Lung (tissue), 11 donors: ENCODE measurements at regions not wholly inside any gene's neighbourhood (a gene's known extent, or its start where the extent isn't known, plus 50 kb on each side); places are given as distances from the start of the nearest gene placed in this dataset.

Source experiments
- ATAC-seq: fragments of 200-7000 bp; cut with Tn5 transposase; one replicate; pipeline ENCODE4 v1.9.1; 2020; ENCODE audit warnings: moderate number of reproducible peaks; ENCODE audit not compliant: insufficient read depth, low FRiP score
- DNase-seq, 3 donors: peaks; one replicate each; pipeline ENCODE4 v3.0.0-alpha.2; 2013 to 2017
- H3K27ac ChIP-seq, 2 donors: one replicate each; pipeline ENCODE4 v1.5.1; 2013; ENCODE audit warnings: mild to moderate bottlenecking in 2 of 2, moderate library complexity in 2 of 2, control low read depth in 1 of 2, inconsistent platforms in 1 of 2, low read depth in 1 of 2, low read length in 1 of 2
- H3K27me3 ChIP-seq, 3 donors: one replicate each; pipeline ENCODE4 v1.5.1; 2013; ENCODE audit warnings: low read length in 2 of 3; ENCODE audit not compliant: control insufficient read depth in 3 of 3, insufficient read depth in 3 of 3
- H3K36me3 ChIP-seq, 4 donors: one replicate each; pipeline ENCODE4 v1.5.1; 2013; ENCODE audit warnings: low read length in 4 of 4, mild to moderate bottlenecking in 1 of 4, moderate library complexity in 1 of 4; ENCODE audit not compliant: control insufficient read depth in 4 of 4, insufficient read depth in 4 of 4
- H3K4me1 ChIP-seq, 5 donors: one replicate each; pipeline ENCODE4 v1.5.1; 2013; ENCODE audit warnings: low read length in 5 of 5, mild to moderate bottlenecking in 2 of 5, moderate library complexity in 1 of 5; ENCODE audit not compliant: control insufficient read depth in 5 of 5, insufficient read depth in 5 of 5
- H3K4me3 ChIP-seq: one replicate; pipeline ENCODE4 v1.5.1; 2013; ENCODE audit warnings: mild to moderate bottlenecking, control low read depth, moderate library complexity
- H3K9ac ChIP-seq, 2 donors: one replicate each; pipeline ENCODE4 v1.5.1; 2013; ENCODE audit warnings: low read length in 2 of 2, control low read depth in 1 of 2; ENCODE audit not compliant: insufficient read depth in 1 of 2
- H3K9me3 ChIP-seq, 4 donors: one replicate each; pipeline ENCODE4 v1.5.1; 2013; ENCODE audit warnings: low read length in 3 of 4, mild to moderate bottlenecking in 1 of 4, moderate library complexity in 1 of 4; ENCODE audit not compliant: control insufficient read depth in 4 of 4, insufficient read depth in 3 of 4
- WGBS, 2 donors: extraction: QIAGEN DNeasy Blood & Tissue Kit; methylation state at CpG; one replicate each; pipeline ENCODE4 v1.1.7; 2013; 5-methylcytosine and 5-hydroxymethylcytosine counted together
- TF ChIP-seq, protein P1 (sequence below): IDR thresholded peaks from 2 replicates; pipeline ENCODE4 v1.5.1; 2012; ENCODE audit warnings: mild to moderate bottlenecking; ENCODE audit errors: control extremely low read depth, extremely low read depth
- donor health status: control.
- donor health status: control.
- donor health status: Bipolar disorder and iron deficiency.
- donor health status: healthy.
- donor health status: DM: yes; HTN: yes; CAD: no.

DNA sequence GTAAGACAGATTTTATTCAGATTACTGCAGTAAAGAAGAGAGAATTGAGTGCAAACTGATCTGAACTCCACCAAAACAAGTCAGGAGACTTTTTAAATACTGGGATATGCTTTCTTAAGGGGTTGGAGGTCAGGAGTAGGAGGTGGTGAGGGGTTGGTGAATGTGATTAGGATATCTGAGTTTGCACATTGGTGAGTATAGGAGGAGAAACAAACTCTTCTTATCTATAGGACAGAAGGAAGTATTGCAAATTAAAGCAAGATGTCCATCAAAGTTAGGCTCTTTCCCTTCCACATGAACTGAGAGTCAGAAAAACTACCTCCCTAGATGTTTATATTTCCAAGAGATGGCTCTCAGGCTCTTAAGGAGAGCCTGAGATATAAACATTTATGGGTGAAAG is 114.6 kb upstream of the HTR1E start:
- H3K36me3 ChIP-seq, result no peaks in the 10 kb centered on the region
- TF ChIP-seq, protein P1, sequence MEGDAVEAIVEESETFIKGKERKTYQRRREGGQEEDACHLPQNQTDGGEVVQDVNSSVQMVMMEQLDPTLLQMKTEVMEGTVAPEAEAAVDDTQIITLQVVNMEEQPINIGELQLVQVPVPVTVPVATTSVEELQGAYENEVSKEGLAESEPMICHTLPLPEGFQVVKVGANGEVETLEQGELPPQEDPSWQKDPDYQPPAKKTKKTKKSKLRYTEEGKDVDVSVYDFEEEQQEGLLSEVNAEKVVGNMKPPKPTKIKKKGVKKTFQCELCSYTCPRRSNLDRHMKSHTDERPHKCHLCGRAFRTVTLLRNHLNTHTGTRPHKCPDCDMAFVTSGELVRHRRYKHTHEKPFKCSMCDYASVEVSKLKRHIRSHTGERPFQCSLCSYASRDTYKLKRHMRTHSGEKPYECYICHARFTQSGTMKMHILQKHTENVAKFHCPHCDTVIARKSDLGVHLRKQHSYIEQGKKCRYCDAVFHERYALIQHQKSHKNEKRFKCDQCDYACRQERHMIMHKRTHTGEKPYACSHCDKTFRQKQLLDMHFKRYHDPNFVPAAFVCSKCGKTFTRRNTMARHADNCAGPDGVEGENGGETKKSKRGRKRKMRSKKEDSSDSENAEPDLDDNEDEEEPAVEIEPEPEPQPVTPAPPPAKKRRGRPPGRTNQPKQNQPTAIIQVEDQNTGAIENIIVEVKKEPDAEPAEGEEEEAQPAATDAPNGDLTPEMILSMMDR, result no peak
- H3K4me3 ChIP-seq, result no peak overlapping the region
- no peaks in the 10 kb centered on the region for H3K27me3 ChIP-seq
- ATAC-seq (no peak), DNase-seq (no peak)
- no peak overlapping the region for H3K27ac ChIP-seq
- no peaks in the 10 kb centered on the region for H3K4me1 ChIP-seq
- no peaks in the 10 kb centered on the region for H3K9me3 ChIP-seq
- H3K9ac ChIP-seq, result no peak overlapping the region

DNA sequence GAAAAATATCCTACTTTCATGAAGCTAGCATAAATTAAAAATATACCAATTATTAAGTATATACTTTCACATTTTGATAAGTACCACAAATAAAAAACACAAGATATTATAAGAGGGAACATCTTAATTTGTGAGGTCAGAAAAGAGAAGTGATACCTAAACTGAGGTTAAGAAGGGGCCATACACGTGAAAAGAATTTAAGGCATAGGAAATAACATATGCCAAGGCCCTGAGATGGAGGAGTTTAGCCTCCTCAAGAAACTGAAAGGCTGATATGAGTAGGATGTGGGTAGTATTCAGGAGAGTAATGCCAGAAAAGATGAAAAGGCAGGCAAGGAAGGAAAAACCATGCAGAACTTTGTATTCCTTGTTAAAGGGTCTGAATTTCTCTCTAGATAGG is 116.6 kb upstream of the HTR1E start:
- no peak overlapping the region for H3K9ac ChIP-seq
- H3K27ac ChIP-seq, result no peak overlapping the region
- H3K4me1 ChIP-seq, result no peaks in the 10 kb centered on the region
- 40 to 43% methylated on average over 1 of the region's 1 CpG for WGBS, 2 donors
- H3K9me3 ChIP-seq, result peaks cover 0 to 2% (median 0%) of the 10 kb centered on the region in 4 donors
- H3K4me3 ChIP-seq, result no peak overlapping the region
- no peaks in the 10 kb centered on the region for H3K36me3 ChIP-seq
- ATAC-seq (no peak), DNase-seq (no peak)
- H3K27me3 ChIP-seq, result no peaks in the 10 kb centered on the region
- TF ChIP-seq, protein P1, result no peak

DNA sequence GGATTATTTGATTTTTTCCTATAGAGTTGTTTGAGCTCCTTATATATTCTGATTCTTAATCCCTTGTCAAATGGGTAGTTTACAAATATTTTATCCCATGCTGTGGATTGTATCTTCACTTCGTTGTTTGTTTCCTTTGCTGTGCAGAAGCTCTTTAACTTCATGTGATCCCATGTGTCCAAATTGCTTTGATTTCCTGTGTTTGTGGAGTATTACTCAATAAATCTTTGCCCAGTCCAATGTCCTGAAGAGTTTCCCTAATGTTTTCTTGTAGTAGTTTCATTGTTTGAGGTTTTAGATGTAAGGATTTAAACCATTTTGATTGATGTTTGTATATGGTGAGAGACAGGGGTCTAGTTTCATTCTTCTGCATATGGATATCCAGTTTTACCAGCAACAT is 143.7 kb upstream of the HTR1E start:
- TF ChIP-seq, protein P1, result no peak
- Histone ChIP-seq H3K36me3 (no peaks in the 10 kb centered on the region), H3K4me1 (no peaks in the 10 kb centered on the region), H3K9me3 (peaks cover 0 to 6% (median 0%) of the 10 kb centered on the region in 4 donors), H3K9ac (no peak overlapping the region), H3K4me3 (no peak overlapping the region), H3K27ac (no peak overlapping the region), H3K27me3 (no peaks in the 10 kb centered on the region)
- DNase-seq (no peak), ATAC-seq (no peak)
- 58 to 76% methylated on average over 1 of the region's 1 CpG for WGBS, 2 donors

DNA sequence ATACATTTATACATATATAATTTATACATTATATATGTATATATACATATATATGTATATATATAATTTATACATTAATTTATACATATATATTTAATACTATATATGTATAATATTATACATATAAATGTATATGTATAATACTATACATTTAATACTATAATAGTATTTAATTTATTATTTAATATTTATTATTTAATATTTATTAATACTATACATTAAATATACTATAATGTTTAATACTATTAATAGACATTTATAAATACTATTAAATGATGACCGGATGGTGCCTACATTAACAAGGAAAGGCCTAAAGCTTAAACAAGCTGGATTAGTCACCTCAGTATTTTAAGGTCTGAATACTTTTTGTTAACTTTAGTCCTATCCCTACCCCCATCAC is 145.9 kb upstream of the HTR1E start:
- 94 to 97% methylated on average over 1 of the region's 1 CpG for WGBS, 2 donors
- Histone ChIP-seq H3K9ac (no peak overlapping the region), H3K4me1 (no peaks in the 10 kb centered on the region), H3K9me3 (peaks cover 0 to 5% (median 0%) of the 10 kb centered on the region in 4 donors), H3K27me3 (no peaks in the 10 kb centered on the region), H3K4me3 (no peak overlapping the region), H3K36me3 (no peaks in the 10 kb centered on the region), H3K27ac (no peak overlapping the region)
- no peak for DNase-seq
- TF ChIP-seq, protein P1, result no peak
- ATAC-seq, result no peak
